IMR-90 (cell line): ENCODE measurements at regions not wholly inside any gene's neighbourhood (a gene's known extent, or its start where the extent isn't known, plus 50 kb on each side); places are given as distances from the start of the nearest gene placed in this dataset.

Experiments used
- ATAC-seq: fragments of 200-7000 bp; cut with Tn5 transposase; 2 replicates; pipeline ENCODE4 v1.9.1; 2020; ENCODE audit warnings: low read depth, mild to moderate bottlenecking, moderate library complexity
- BruUV-seq: library from RNA; stranded (reverse); fragments of 400-500 nt; replicated peaks from 2 replicates; lab custom pipeline; 2021; lab: Mats Ljungman, UMichigan
- CTCF ChIA-PET: fragments of 300-600 bp; formaldehyde crosslinking; extraction: SDS; loops from one replicate; lab custom pipeline; 2021; ENCODE audit warnings: antibody characterized with exemption; lab: Yijun Ruan, JAX
- POLR2A ChIA-PET: fragments of 300-600 bp; sonication (Branson Sonifier 250); formaldehyde crosslinking; loops from one replicate; lab custom pipeline; 2022; ENCODE audit warnings: antibody characterized with exemption; ENCODE audit not compliant: unreplicated experiment; lab: Charles Lee
- DNase-seq: peaks from one replicate; pipeline ENCODE4 v3.0.0; 2013
- H2AFZ ChIP-seq: replicated peaks from 2 replicates; pipeline ENCODE3; 2013; ENCODE audit warnings: low read length, mild to moderate bottlenecking; ENCODE audit not compliant: poor library complexity
- H2AK5ac ChIP-seq: 2 replicates; pipeline ENCODE4 v1.6.1; 2013; ENCODE audit warnings: low read depth, low read length, inconsistent platforms
- H2AK9ac ChIP-seq: replicated peaks from 2 replicates; pipeline ENCODE3; 2013; ENCODE audit warnings: mild to moderate bottlenecking, low read depth, low read length, moderate library complexity; ENCODE audit not compliant: poor library complexity
- H2BK120ac ChIP-seq: 2 replicates; pipeline ENCODE4 v1.6.1; 2013; ENCODE audit warnings: low read depth, low read length, inconsistent platforms
- H2BK15ac ChIP-seq: 3 replicates; pipeline ENCODE4 v1.6.1; 2013; ENCODE audit warnings: low read depth, low read length, inconsistent platforms
- H2BK20ac ChIP-seq: 2 replicates; pipeline ENCODE4 v1.6.1; 2013; ENCODE audit warnings: low read depth, mild to moderate bottlenecking, inconsistent platforms, low read length, moderate library complexity
- H2BK5ac ChIP-seq: 2 replicates; pipeline ENCODE4 v1.6.1; 2013; ENCODE audit warnings: mild to moderate bottlenecking, low read depth, low read length, inconsistent platforms; ENCODE audit not compliant: poor library complexity, severe bottlenecking
- H3K14ac ChIP-seq: replicated peaks from 2 replicates; pipeline ENCODE4 v1.6.1; 2013; ENCODE audit warnings: low read depth, low read length, inconsistent platforms
- H3K18ac ChIP-seq: 2 replicates; pipeline ENCODE4 v1.6.1; 2013; ENCODE audit warnings: low read depth, low read length, control low read depth
- H3K23ac ChIP-seq: 2 replicates; pipeline ENCODE4 v1.6.1; 2013; ENCODE audit warnings: low read depth, low read length, inconsistent platforms
- H3K27ac ChIP-seq: 2 replicates; pipeline ENCODE4 v1.5.1; 2013; ENCODE audit warnings: mild to moderate bottlenecking, control low read depth, low read length; ENCODE audit not compliant: insufficient read depth
- H3K27me3 ChIP-seq: 2 replicates; pipeline ENCODE4 v1.6.1; 2013; ENCODE audit warnings: low read length; ENCODE audit not compliant: control insufficient read depth, insufficient read depth
- H3K36me3 ChIP-seq: 2 replicates; pipeline ENCODE4 v1.6.1; 2013; ENCODE audit warnings: low read length, mixed read lengths; ENCODE audit not compliant: control insufficient read depth, insufficient read depth
- H3K4ac ChIP-seq: 2 replicates; pipeline ENCODE4 v1.6.1; 2013; ENCODE audit warnings: low read depth, low read length, inconsistent platforms
- H3K4me1 ChIP-seq: 2 replicates; pipeline ENCODE4 v1.6.1; 2013; ENCODE audit warnings: low read length, mixed read lengths; ENCODE audit not compliant: control insufficient read depth, insufficient read depth
- H3K4me2 ChIP-seq: 2 replicates; pipeline ENCODE4 v1.6.1; 2013; ENCODE audit warnings: low read depth, mild to moderate bottlenecking, control low read depth, low read length, moderate library complexity
- H3K4me3 ChIP-seq: 2 replicates; pipeline ENCODE4 v1.5.1; 2013; ENCODE audit warnings: low read depth, mild to moderate bottlenecking, control low read depth, low read length, moderate library complexity; ENCODE audit not compliant: insufficient read depth
- H3K56ac ChIP-seq: 2 replicates; pipeline ENCODE4 v1.6.1; 2013; ENCODE audit warnings: low read length, inconsistent platforms; ENCODE audit not compliant: insufficient read depth; ENCODE audit errors: extremely low read depth
- H3K79me1 ChIP-seq, 2 experiments: 2 replicates each; pipeline ENCODE4 v1.6.1; 2013; ENCODE audit warnings: low read length in 2 of 2, inconsistent platforms in 1 of 2, low read depth in 1 of 2
- H3K9ac ChIP-seq: 2 replicates; pipeline ENCODE4 v1.6.1; 2013; ENCODE audit warnings: low read depth, low read length, control low read depth
- H3K9me1 ChIP-seq: 2 replicates; pipeline ENCODE4 v1.6.1; 2013; ENCODE audit warnings: low read length, inconsistent platforms; ENCODE audit not compliant: insufficient read depth
- H3K9me3 ChIP-seq: 2 replicates; pipeline ENCODE4 v1.6.1; 2013; ENCODE audit warnings: low read length; ENCODE audit not compliant: control insufficient read depth, insufficient read depth
- H4K20me1 ChIP-seq: 2 replicates; pipeline ENCODE4 v1.6.1; 2013; ENCODE audit warnings: low read length, inconsistent platforms; ENCODE audit not compliant: insufficient read depth
- H4K5ac ChIP-seq: 2 replicates; pipeline ENCODE4 v1.6.1; 2013; ENCODE audit warnings: mild to moderate bottlenecking, low read depth, low read length, control low read depth
- H4K8ac ChIP-seq, 2 experiments: 2 replicates each; pipeline ENCODE4 v1.6.1; 2013; ENCODE audit warnings: low read depth in 2 of 2, low read length in 2 of 2, control low read depth in 1 of 2, inconsistent platforms in 1 of 2
- H4K91ac ChIP-seq: 2 replicates; pipeline ENCODE4 v1.6.1; 2013; ENCODE audit warnings: low read depth, low read length, inconsistent platforms; ENCODE audit not compliant: insufficient read depth
- MXI1 ChIP-seq: IDR thresholded peaks from 2 replicates; pipeline ENCODE4 v1.6.1; 2012; ENCODE audit warnings: low read depth, mild to moderate bottlenecking, low read length, moderate library complexity, borderline replicate concordance
- WGBS, 2 experiments: methylation state at CpG; one replicate each; pipeline versions ENCODE4 v1.1.5 to v1.1.7; 2013; ENCODE audit warnings: missing lambda C conversion rate in 2 of 2; ENCODE audit not compliant: insufficient read length in 1 of 2; ENCODE audit errors: extremely low coverage in 2 of 2; 5-methylcytosine and 5-hydroxymethylcytosine counted together
- dilution Hi-C: fragments of 300-500 bp; cut with HindIII; formaldehyde crosslinking; loops from one replicate; pipeline ENCODE4 v1.14.3; 2018; ENCODE audit warnings: low sequenced_read_pairs; ENCODE audit not compliant: unreplicated experiment
- in situ Hi-C: fragments of 300-500 bp; cut with MboI; formaldehyde crosslinking; loops from 3 replicates; pipeline ENCODE4 v1.14.3; 2019; ENCODE audit warnings: low sequenced_read_pairs, inconsistent platforms, mixed read lengths
- intact Hi-C: fragments of 100-400 bp; cut with micrococcal nuclease; formaldehyde crosslinking; loops from 2 replicates; pipeline ENCODE4 v1.10.0; 2022

GRCh38 chr14:25522116-25522515 is 472.2 kb upstream of the STXBP6 start:
- Histone ChIP-seq H3K9me1 (no peaks in the 10 kb centered on the region), H4K20me1 (no peaks in the 10 kb centered on the region), H3K4me2 (no peak overlapping the region), H3K9ac (no peak overlapping the region), H3K56ac (no peak overlapping the region), H3K79me1 (no peaks in the 10 kb centered on the region), H3K27me3 (no peaks in the 10 kb centered on the region), H2BK15ac (no peak overlapping the region), H3K27ac (no peak overlapping the region), H2BK20ac (no peak overlapping the region), H3K36me3 (no peaks in the 10 kb centered on the region), H2BK5ac (no peak overlapping the region), H3K23ac (no peak overlapping the region), H4K5ac (no peak overlapping the region), H3K18ac (no peak overlapping the region), H3K4me1 (no peaks in the 10 kb centered on the region), H2BK120ac (no peak overlapping the region), H2AK5ac (no peak overlapping the region), H4K8ac (no peak overlapping the region), H3K14ac (no peak overlapping the region), H3K4me3 (no peak overlapping the region), H2AFZ (no peak overlapping the region), H3K4ac (no peak overlapping the region), H3K9me3 (peaks cover 9% of the 10 kb centered on the region; the same call in 1 of the 2 replicates), H2AK9ac (no peak overlapping the region), H4K91ac (no peak overlapping the region)
- in situ Hi-C loops = no loop called here
- dilution Hi-C loops = no loop called here
- WGBS, 2 experiments = no CpG with 5 or more reads among the region's 6 CpGs
- ATAC-seq (no peak), DNase-seq (no peak)
- intact Hi-C loops = no loop called here
- ChIA-PET CTCF (no interaction called here), POLR2A (no interaction called here)
- TF ChIP-seq MXI1 = no peak
- no TSS peak for BruUV-seq
